HG03280 (cell line): ENCODE measurements at regions not wholly inside any gene's neighbourhood (a gene's known extent, or its start where the extent isn't known, plus 50 kb on each side); places are given as distances from the start of the nearest gene placed in this dataset.
"Not testable (repeated sequence)": the region's sequence is repeated elsewhere in the genome, so short reads cannot be mapped to it uniquely, and the experiment has no call there.

Experiments used
- ATAC-seq: cut with Tn5 transposase; IDR thresholded peaks from one replicate; pipeline ENCODE4 v1.9.1; 2021; ENCODE audit warnings: mild to moderate bottlenecking, moderate library complexity; ENCODE audit not compliant: unreplicated experiment

GRCh38 chr4:9702019-9702418 is 79.4 kb upstream of the DRD5 start:
- ATAC-seq: not testable (repeated sequence)

GRCh38 chr4:9702696-9703095 is 78.7 kb upstream of the DRD5 start:
- ATAC-seq: not testable (repeated sequence)

- ATAC-seq: no peak
These were observed 78.0 kb upstream of the DRD5 start for GRCh38 chr4:9703391-9703790.

DNA sequence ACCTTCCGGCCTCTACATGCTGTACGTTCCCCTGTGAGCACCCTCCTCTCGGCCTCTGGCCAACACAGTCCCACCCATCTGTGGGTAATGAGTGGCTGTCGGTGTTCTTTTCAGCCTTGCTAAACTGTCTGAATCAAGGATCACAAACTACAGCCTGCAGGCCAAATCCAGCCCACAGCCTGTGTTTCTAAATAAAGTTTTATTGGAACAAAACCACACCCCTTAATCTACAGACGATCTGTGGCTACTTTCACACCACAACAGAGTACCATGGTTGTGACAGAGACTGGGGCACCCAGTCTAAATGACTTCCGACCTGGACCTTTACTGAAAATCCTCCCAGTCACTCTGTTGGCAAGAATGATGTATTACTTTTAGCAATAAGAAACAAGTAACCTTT is 77.3 kb upstream of the DRD5 start:
- not testable (repeated sequence) for ATAC-seq

- no peak for ATAC-seq
These were observed 76.7 kb upstream of the DRD5 start for GRCh38 chr4:9704551-9705332.

GRCh38 chr4:9707281-9707680 is 74.2 kb upstream of the DRD5 start:
- ATAC-seq: not testable (repeated sequence)

- ATAC-seq: not testable (repeated sequence)
These were observed 73.5 kb upstream of the DRD5 start for GRCh38 chr4:9707936-9708335.

- ATAC-seq: no peak
These were observed 71.7 kb upstream of the DRD5 start for GRCh38 chr4:9709724-9710123.

DNA sequence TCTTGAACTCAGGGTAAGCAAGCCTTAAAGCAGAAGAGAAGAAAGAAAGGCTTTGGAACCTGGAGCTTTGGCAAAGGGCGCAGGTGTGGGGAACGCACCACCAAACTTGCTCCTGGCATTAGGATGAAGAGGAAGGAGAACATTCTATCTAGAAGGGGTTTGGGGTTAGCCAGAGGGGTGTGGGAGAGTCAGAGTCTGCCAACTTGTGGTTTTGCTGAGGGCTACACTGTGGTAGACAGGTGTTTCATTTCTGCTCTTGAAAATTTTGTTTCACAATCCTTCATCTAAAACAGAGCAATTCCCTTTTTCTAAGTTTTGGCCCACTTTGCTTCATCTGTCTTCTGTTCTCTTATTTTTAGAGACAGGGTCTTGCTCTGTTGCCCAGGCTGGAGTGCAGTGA is 66.2 kb upstream of the DRD5 start:
- not testable (repeated sequence) for ATAC-seq

GRCh38 chr4:9716093-9716492 is 65.3 kb upstream of the DRD5 start:
- no peak for ATAC-seq

DNA sequence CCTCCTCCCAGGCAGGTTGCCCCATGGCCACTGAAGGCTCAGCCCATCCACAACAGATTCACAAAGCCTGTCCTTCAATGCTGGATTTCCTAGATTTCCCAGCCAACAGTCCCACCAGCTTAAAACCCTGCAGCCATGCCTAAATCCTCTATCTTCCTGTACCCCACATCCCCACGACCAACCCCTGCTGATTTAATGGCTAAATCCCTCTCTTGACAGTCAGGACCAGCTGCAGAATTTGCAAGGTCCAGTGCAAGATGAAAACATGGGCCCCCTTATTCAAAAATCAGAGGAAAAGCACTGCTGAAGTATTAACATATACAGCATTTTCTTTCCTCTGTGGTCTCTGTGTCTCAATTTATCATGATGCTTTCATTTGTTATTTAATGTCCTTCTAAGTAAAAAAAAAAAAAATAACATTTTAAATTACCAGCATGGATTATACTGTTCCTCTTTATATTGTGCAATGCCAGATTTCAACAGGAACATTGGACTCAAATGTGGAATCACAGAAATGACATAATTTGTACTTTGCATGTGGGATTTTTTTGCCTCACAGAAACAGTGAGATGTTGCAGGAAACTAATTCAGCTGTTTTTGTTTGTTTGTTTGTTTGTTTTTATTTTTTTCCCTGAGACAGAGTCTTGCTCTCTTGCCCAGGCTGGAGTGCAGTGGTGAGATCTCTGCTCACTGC is 63.0 kb upstream of the DRD5 start:
- not testable (repeated sequence) for ATAC-seq

- ATAC-seq: not testable (repeated sequence)
These were observed 59.3 kb upstream of the DRD5 start for GRCh38 chr4:9722131-9722530.
